NCI-H1092 treated with DMSO at 0.1 percent for 48 hours (cell line): ENCODE measurements at regions not wholly inside any gene's neighbourhood (a gene's known extent, or its start where the extent isn't known, plus 50 kb on each side); places are given as distances from the start of the nearest gene placed in this dataset.
A peak's percentile ranks its signal among the peaks of the same experiment; 100 is the strongest.
"Not testable (repeated sequence)": the region's sequence is repeated elsewhere in the genome, so short reads cannot be mapped to it uniquely, and the experiment has no call there.

Source experiments
- DNase-seq: peaks from one replicate; lab custom pipeline; 2025; lab: John Stamatoyannopoulos, UW

DNA sequence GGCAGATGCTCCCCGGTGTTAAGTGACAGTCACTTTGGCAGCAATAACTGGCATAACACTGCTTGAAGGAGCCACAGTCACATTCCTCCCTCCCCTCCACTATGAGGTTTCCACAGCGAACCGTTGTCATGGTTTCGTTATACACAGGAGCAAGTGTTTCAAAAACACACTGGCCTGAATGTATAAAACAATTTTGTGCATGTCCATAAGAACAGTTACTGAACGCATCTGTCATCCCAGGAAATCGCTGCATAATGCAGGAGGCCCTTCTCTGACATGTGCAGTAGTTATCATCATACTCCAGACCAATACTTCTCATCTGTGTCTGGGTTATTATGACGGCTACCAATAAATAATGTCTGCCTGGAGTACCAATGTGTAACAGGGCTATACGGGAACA is 444.4 kb downstream of the TMEM121 start:
- not testable (repeated sequence) for DNase-seq

DNA sequence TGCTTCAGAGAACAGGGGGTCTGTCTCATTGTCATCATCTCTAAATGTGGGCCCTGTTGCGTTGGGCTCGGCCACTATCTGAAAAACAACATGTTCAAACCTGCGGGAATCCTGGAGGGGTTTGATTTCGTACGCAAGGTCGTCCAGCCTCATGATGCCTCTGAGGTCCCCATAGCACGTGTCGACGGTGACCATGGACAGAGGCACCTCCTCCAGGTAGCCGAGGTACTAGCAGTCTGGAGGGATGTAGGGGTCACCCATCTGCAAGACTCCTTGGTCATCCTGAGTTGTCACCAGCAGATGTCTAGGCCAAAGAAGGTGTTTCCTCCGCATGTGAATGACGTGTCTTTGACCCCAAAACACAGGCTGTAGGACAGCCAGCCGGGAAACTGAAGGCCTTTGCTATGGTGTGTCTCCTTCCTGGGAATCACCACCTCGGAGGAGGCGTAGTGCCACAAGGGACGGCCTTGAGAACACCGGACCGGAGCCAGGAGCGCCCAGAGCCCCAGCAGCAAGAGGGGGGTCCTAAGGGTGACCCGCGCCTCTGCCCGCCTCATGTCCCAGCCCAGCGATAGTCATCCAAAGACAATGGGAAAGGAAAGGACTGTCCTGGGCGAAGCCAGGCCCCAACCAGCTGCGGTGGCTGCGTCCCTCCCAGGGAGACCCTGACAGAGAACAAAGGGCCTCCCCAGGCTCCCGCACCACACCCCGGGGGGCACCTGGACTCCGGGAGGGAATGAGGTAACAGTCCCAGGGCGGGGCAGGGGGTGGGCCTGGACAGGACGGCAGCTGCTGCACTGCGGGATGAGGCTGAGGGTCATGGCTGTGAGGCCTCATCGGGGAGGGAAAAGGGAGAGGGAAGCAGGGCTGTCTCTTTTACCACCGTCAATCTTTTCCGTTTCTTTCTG is 445.5 kb downstream of the TMEM121 start:
- no peak for DNase-seq

DNA sequence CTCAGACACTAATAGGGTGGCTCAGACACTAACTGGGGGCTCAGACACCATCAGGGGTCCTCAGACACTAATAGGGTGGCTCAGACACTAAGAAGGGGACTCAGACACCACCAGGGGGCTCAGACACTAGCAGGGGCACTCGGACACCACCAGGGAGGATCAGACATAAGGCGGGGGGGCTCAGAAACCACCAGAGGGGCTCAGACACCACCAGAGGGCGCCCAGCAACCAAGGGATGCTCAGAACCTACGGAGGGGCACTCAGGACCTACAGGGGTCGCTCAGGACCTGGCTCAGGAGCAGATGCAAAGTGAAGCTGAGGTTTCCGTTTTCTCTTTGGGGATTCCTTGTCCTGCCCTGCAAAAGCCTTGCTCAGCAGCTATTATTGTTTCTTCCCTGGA is 448.5 kb downstream of the TMEM121 start:
- DNase-seq: peak; percentile 57

DNA sequence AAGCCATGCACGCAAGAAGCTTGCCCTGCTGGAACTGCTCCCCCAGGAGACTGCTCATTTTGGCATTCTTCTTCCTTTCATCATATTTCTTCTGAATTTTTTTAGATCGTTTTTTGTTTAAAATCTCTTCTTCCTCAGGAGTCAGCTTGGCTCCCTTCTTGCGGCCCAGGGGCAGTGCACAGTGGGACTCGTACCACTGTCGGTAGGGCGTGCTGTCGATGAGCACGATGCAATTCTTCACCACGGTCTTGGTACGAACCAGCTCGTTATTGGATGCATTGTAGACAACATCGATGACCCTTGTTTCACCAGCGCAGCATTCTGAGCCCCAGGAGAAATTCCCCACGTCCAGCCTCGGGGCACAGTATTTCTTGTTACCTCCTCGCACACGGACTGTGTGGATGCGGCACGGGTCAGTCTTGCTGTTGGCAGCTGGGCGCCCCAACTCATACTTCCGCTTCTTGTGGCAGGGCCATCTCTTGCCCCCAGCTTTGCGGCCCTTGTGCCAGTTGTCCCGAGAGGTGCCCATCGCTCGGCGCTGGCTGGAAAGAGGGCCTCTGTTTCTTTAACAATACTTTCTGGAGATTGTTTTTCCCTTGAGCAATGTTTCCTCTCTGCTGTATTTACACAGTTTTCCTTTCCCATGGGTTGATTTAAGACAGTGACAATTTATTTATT is 452.4 kb downstream of the TMEM121 start:
- no peak for DNase-seq

DNA sequence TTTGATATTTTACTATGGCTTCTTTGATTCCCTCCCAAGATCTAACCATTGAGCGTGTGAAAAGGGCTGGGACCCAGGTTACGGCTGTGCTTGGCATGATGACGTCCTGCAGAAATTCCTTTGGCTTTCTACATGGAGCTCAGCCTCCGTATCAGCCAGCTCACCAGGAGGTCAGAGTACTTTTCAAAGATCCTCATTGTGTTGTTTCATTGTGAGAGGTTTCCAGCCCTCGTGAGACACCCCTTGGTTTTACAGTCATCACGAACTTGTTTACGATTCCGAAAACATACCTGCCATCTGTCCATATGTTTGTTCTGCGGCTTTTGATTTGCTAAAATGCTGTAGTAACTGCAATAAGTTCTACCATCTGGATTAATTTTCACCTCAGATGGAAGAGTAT is 453.1 kb downstream of the TMEM121 start:
- DNase-seq: peak; percentile 4

DNA sequence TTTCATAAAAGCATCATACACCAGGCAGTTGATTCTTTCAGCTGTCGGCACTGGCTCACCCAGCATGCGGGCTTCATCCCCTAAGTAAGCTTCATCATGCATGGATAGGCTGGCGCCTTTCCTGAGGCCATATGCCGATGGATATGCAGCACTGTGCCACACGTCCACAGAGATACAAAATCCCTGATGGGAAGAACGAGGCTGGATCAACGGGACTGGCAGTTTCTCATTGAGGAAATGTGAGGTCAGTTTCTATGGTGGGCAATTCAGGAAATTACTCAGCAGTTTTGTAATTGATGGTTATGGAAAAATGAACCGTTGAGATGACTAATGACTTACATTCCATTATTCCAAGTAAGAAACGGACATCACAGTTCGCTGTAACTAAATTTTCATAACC is 453.8 kb downstream of the TMEM121 start:
- DNase-seq: no peak

DNA sequence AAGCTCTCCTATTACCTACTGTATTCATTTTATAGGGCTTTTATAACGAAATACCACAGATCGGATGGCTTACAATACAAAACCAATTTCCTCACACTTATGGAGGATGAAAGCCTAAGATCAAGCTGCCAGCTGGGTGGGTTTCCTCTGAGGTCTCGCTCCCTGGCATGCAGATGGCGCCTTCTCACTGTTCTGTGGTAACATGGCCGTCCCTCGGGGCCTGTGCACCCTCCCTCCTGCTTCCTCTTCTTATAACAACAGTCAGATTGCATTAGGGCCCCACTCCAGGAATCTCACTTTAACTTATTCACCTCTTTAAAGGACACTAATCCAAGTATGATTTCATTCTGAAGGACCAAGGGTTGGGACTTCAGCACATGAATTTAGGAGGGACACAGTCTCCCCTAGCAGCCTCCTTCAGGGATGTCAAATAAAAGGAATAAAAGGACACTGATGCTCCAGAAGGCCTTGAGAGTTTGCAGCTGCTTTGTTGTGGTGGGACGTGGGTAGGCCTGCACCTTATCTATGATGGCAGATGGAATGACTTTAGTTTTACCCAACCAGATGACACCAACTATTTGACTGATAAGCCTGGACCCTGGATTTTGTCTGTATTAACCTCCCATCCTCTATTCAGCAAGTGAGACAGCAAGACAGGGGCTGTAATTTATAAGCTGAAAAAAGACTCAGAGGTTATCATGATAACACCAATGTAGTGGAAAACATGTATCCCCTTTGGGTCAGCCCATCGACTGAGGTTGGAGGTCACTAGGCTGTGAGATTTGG is 455.3 kb downstream of the TMEM121 start:
- DNase-seq: not testable (repeated sequence)

DNA sequence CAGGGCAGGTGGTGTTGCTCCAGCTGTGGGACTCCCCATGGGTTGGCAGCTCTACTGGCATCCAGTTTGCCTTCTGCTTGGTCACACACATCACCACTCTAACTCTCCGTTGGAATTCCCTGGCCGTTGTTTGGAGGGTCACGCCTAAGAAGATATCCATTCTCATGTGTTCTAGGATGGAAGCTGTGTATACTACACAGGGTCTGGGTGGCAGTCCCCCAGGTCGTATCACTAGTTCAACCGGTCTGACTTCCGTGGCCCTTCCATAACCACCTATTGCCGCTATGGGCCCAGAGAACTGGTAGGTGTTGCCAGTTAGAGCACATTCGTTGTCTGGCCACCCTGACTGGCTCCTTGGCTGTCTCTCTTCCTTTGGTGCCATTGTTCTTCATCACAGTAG is 456.3 kb downstream of the TMEM121 start:
- DNase-seq: no peak

DNA sequence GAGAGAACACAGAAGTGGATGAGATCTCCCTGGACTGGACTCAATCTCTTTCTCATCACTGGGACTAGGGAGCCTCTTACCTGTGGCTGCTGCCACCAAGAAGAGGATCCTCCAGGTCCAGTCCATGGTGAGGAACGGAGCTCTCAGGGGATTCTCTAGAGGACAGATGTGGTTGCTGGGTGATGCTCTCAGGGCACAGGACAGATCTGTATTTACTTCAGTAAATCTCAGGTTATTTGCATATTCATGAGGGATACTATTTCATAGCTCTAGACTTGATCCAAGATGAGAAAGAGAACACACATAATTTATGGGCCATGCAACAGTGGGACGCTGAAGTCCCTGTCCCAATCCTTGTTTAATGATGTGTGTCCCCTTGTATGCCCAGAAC is 460.5 kb downstream of the TMEM121 start:
- no peak for DNase-seq

DNA sequence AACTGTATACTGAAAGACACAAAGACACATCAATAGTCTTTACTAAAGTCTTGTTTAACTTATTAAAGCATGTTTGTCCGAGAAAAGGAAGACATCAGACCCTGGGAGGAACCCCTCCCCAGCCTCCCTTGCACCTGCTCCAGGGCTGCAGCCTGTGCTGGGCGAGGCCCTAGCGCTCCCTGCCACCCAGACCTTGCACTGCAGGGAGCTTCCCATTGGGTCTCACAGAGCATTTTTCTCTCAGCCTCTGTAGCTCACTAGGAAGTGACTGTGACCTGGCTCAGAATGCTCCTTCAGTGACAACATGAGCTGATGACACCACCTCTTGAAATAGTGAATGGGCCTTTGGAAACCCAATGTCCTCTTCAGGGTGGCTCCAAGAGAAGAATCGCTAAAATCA is 461.2 kb downstream of the TMEM121 start:
- no peak for DNase-seq

DNA sequence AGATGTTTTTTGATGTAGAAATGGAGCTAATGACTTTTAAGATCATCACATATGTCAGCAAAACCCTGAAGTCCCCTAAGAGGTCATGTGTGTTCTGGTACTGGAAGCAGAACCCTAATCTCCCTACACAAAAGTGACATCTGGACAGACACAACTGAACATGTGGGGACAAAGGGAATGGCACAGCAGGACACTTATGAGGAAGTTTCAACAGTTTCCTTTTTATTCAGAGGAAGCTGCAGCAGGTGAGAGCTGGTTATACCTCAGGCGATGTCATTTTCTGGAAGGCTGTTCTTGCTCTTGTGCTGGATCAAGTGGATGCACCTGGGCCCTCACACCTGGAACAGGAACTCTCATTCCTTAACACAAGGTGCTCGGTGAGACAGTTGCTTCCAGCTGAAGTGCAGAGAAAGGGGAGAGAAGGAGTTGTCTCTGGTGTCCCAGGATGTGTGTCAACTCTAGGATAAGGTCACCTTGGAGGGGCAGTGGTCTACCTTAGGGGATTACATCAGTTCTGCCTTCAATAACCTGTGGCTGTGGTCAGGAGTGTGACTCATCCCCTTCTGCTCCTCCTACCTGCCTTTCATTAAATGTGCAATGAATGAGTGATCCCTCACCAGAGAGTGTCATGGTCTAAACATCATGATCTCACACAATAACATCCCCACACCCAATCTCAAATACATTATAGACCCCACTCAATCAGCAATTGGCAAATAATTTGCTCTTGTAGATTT is 463.4 kb downstream of the TMEM121 start:
- DNase-seq: no peak

DNA sequence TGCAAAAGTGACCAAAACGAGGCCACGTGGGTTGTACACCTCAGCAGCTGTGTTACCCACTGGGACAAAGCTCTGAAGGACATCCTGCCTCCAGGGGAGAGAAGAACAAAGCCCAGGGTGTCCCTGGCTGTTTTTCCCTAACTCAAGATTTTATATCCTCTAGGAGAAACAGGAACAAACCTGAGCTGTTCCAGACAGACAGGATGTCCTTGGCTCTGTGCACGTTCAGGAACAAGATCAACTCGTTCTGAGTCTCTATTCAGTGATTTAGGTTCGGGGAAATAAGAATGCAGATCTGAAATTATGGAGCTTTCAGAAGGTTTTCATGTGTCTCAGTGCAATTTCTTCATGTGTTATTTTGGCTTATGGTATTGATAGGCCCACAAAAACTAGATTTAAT is 465.3 kb downstream of the TMEM121 start:
- DNase-seq: not testable (repeated sequence)

DNA sequence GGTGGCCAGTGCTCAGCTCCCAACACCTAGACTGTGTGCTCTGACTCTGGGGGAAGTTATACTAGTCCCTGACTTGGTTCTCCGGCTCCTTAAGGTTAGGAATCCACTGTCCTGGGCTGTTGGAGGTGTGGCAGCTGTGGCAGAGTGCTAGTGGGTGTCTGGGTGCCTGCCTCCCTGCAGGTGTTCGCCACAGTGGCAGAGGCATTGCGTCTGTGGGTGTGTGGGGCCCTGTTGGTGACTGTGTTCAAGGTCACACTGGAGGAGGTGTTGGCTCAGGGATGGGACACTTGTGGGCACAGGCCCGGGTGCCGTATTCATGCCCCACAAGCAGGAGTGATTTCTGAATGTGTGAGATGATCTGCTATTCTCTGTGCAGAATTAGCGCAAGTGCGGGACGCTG is 467.4 kb downstream of the TMEM121 start:
- DNase-seq: no peak

DNA sequence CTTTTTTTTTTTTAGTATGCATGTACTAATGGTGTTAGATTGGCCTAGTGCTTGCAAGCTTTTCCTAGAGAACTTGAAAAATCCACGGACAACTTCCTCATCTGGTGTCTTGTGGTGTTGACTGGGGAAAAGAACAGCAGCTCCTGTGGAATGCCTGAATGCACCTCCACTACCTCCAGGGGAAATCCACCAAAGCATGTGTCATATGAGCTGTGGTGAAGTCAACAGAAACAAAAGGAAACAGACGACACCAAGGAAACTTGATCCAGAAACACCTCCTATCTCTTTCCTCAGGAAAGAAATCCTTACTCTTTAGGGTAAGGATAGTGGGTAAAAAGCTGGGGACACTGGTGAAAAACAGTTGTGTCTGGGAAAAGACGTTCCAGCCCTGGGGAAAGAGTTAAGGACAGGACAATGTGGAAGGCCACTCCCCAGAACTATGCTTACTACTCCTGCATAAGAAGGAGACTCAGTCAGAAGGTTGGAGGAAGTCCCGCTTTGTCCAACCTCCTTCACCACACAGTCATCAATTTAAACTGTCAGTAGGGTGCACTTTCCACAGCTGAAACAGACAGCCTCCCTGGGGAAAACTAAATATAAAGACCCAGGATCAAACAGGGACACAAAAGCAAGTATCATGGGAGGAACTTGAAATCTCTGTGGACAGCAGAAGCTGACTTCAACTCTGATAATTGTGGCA is 468.8 kb downstream of the TMEM121 start:
- not testable (repeated sequence) for DNase-seq

DNA sequence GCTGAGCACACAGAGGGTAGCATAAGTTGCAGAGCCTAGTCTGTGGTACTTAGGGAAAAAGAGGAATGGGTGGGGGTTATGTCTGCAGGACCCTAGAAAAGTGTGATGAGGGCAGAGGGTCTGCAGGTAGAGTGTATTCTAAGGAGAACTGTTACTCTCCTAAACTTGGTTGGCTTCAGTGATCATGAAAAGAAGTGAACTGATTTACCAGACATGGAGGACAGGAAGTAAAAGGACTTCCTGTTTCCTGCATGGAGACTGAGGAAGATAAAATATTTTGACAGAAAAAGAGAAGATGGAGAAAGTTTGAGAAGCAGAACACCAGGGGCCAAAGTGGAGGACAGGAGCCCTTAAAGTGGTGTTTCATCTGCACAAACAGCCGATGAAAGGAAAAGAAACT is 472.2 kb downstream of the TMEM121 start:
- not testable (repeated sequence) for DNase-seq

DNA sequence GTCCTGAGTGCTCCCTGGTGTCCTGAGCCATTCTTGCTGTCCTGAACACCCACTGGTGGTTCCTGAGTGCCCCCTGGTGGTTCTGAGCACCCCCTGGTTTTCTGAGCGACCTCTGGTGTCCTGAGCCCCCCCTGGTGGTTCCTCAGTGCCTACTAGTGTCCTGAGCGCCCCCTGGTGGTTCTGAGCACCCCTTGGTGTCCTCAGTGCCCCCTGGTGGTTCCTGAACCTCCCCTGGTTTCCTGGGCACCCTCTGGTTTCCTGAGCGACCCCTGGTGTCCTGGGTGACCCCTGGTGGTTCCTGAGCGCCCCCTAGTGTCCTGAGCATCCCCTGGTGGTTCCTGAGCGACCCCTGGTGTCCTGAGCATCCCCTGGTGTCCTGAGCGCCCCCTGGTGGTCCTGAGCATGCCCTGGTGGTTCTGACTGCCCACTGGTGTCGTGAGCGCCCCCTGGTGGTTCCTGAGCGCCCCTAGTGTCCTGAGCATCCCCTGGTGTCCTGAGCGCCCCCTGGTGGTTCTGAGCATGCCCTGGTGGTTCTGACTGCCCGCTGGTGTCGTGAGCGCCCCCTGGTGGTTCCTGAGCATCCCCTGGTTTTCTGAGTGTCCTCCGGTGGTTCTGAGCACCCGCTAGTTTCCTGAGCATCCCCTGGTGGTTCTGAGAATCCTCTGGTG is 473.1 kb downstream of the TMEM121 start:
- DNase-seq: no peak

DNA sequence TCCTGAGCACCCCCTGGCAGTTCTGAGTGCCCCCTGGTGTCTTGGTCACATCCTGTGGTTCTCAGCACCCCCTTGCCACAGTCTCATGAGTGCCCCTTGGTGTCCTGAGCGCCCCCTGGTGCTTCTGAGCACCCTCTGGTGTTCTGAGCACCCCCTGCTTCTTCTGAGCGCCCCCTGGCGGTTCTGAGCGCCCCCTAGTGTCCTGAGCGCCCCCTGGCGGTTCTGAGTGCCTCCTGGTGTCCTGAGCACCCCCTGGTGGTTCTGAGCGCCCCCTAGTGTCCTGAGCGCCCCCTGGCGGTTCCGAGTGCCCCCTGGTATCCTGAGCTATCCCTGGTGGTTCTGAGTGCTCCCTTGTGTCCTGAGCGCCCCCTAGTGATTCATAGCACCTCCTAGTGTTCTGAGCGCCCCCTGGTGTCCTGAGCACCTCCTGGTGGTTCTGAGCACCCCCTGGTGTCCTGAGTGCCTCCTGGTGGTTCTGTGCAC is 473.7 kb downstream of the TMEM121 start:
- not testable (repeated sequence) for DNase-seq

DNA sequence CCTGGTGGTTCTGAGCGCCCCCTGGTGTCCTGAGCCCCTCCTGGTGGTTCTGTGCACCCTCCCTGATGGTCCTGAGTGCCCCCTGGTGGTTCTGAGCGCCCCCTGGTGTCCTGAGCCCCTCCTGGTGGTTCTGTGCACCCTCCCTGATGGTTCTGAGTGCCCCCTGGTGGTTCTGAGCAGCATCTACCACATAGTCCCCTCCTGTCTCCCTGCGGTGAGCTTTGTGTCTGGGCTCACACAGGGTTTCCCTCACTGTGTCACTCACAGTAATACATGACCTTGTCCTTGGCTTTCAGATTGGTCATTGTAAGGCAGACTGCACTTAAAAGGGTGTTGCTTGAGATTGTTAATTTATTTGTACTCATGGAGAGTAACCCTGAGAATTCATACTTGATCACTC is 474.9 kb downstream of the TMEM121 start:
- DNase-seq: not testable (repeated sequence)

DNA sequence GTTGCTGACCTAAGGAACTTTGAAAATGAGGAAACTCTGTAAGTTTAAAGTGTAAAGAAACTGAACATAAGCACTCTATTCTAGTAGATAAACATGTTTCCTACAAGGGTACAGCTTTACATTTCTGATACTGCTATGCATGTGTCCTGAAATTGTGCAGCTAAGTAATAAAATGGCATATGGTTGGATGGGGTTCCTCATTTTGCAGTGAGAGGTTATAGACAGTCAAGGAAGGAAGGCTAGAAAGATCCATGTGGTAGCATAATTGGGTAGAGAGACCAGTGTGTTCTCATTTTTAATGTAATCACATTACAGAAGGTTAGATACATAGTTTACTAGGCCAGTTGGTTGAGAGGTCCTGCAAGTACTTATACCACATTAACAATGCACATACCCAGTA is 477.0 kb downstream of the TMEM121 start:
- no peak for DNase-seq
